Nephron (organoid): ENCODE measurements at regions not wholly inside any gene's neighbourhood (a gene's known extent, or its start where the extent isn't known, plus 50 kb on each side); places are given as distances from the start of the nearest gene placed in this dataset.

Source experiments
- H3K27ac Mint-ChIP-seq, 3 experiments: 2 replicates each; pipeline ENCODE4 v1.8.0; 2020; ENCODE audit warnings: mixed read lengths in 3 of 3, mild to moderate bottlenecking in 2 of 3, moderate library complexity in 1 of 3
- H3K27me3 Mint-ChIP-seq: 2 replicates; pipeline ENCODE4 v1.8.0; 2021; ENCODE audit warnings: low read depth, mild to moderate bottlenecking, moderate library complexity, mixed read lengths
- H3K36me3 Mint-ChIP-seq: 2 replicates; pipeline ENCODE4 v1.8.0; 2020; ENCODE audit warnings: low read depth, mixed read lengths
- H3K4me1 Mint-ChIP-seq: 2 replicates; pipeline ENCODE4 v1.8.0; 2020; ENCODE audit warnings: mixed read lengths
- H3K4me3 Mint-ChIP-seq, 3 experiments: 2 replicates each; pipeline ENCODE4 v1.8.0; 2020; ENCODE audit warnings: mild to moderate bottlenecking in 3 of 3, mixed read lengths in 3 of 3, moderate library complexity in 2 of 3
- H3K9me3 Mint-ChIP-seq: 2 replicates; pipeline ENCODE4 v1.8.0; 2020; ENCODE audit warnings: mixed read lengths
- CTCF ChIP-seq, 3 experiments: fragments of 200-600 bp; sonication (generic); IDR thresholded peaks; one replicate each; pipeline ENCODE4 v1.5.0; 2021; ENCODE audit warnings: antibody characterized with exemption in 3 of 3; ENCODE audit not compliant: unreplicated experiment in 3 of 3

- H3K36me3 Mint-ChIP-seq, result no peaks in the 10 kb centered on the region
- H3K27ac Mint-ChIP-seq, result peak overlapping the region; percentile 75 to 85 (median 84)
- peaks cover 64% of the 10 kb centered on the region for H3K4me1 Mint-ChIP-seq
- no peaks in the 10 kb centered on the region for H3K9me3 Mint-ChIP-seq
- no peak for TF ChIP-seq CTCF (IDR thresholded peaks at IDR 0.05; ENCODE audit: unreplicated experiment in 3 of 3)
- H3K27me3 Mint-ChIP-seq, result peaks cover 5% of the 10 kb centered on the region
- peak overlapping the region in 1 of 3 experiments; percentile 25 for H3K4me3 Mint-ChIP-seq
Measured at GRCh38 chr1:43049481-43049880, 90.8 kb upstream of the SLC2A1 start.

GRCh38 chr1:43048601-43049011 is 89.9 kb upstream of the SLC2A1 start:
- no peak for TF ChIP-seq CTCF (IDR thresholded peaks at IDR 0.05; ENCODE audit: unreplicated experiment in 3 of 3)
- Mint-ChIP-seq H3K36me3 (no peaks in the 10 kb centered on the region), H3K27ac (peak overlapping the region in 2 of 3 experiments; percentile 11 to 85), H3K4me3 (no peak overlapping the region), H3K4me1 (peaks cover 64% of the 10 kb centered on the region), H3K9me3 (no peaks in the 10 kb centered on the region), H3K27me3 (peaks cover 5% of the 10 kb centered on the region)

- TF ChIP-seq CTCF (IDR thresholded peaks at IDR 0.05; ENCODE audit: unreplicated experiment in 3 of 3), result no peak
- Mint-ChIP-seq H3K27me3 (peaks cover 5% of the 10 kb centered on the region), H3K4me1 (peaks cover 53% of the 10 kb centered on the region), H3K4me3 (no peak overlapping the region), H3K36me3 (no peaks in the 10 kb centered on the region), H3K9me3 (no peaks in the 10 kb centered on the region), H3K27ac (no peak overlapping the region)
Measured at GRCh38 chr1:43047135-43047534, 88.5 kb upstream of the SLC2A1 start.

- Mint-ChIP-seq H3K4me1 (peaks cover 33% of the 10 kb centered on the region), H3K9me3 (no peaks in the 10 kb centered on the region), H3K4me3 (no peak overlapping the region), H3K36me3 (no peaks in the 10 kb centered on the region), H3K27ac (no peak overlapping the region), H3K27me3 (peaks cover 10% of the 10 kb centered on the region)
- no peak for TF ChIP-seq CTCF (IDR thresholded peaks at IDR 0.05; ENCODE audit: unreplicated experiment in 3 of 3)
Measured at GRCh38 chr1:43044572-43045361, 86.1 kb upstream of the SLC2A1 start.

GRCh38 chr1:43043695-43044094 is 85.0 kb upstream of the SLC2A1 start:
- no peak overlapping the region for H3K4me3 Mint-ChIP-seq

More at GRCh38 chr1:43043695-43044094, 85.0 kb upstream of the SLC2A1 start:
- H3K9me3 Mint-ChIP-seq, result no peaks in the 10 kb centered on the region
- H3K27ac Mint-ChIP-seq, result no peak overlapping the region
- no peaks in the 10 kb centered on the region for H3K36me3 Mint-ChIP-seq
- peaks cover 10% of the 10 kb centered on the region for H3K27me3 Mint-ChIP-seq
- no peak for TF ChIP-seq CTCF (IDR thresholded peaks at IDR 0.05; ENCODE audit: unreplicated experiment in 3 of 3)
- peaks cover 24% of the 10 kb centered on the region for H3K4me1 Mint-ChIP-seq
